GM21825 (cell line): ENCODE measurements at regions not wholly inside any gene's neighbourhood (a gene's known extent, or its start where the extent isn't known, plus 50 kb on each side); places are given as distances from the start of the nearest gene placed in this dataset.

Source experiments
- ATAC-seq: cut with Tn5 transposase; IDR thresholded peaks from one replicate; pipeline ENCODE4 v1.9.1; 2021; ENCODE audit warnings: mild to moderate bottlenecking, moderate library complexity; ENCODE audit not compliant: unreplicated experiment

DNA sequence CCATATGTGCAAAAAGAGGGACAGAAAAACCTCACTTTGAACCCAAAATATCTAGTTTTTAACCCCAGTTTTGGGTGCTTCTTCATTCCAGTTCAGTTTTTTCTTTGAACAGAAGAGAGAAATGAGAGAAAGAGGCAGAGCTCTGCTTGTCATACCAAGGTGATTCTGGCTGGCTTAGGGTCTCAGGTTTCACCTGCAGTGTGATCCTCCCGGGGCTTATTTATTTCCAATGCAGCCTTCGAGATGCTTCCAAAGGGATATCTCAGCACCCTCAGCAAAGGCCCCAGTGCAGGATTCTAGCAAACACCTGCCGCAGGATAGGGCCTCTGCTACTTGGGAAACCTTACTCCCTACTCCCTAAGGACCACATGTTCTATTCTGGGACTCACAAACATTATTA lies 131.3 kb downstream of the WDR11 start:
- ATAC-seq: no peak

DNA sequence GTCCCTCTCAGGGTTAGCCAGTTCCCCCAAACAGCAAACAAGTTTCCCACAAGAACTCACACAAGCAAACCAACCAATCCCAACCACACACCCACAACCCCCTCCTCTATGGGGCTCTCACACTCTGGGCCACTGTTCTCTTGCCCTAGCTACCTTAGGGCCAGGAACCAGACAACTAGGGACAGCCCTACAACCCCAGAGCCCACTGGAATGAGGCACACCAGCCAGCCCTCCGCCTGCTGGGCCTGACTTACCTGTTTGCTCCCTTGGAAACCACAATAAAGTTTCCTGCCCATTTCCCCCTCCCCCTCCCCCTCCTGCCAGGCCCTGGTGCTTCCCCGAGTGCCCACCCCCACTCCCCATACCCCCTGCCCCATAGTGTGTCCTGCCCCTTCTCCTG lies 132.6 kb downstream of the WDR11 start:
- no peak for ATAC-seq

DNA sequence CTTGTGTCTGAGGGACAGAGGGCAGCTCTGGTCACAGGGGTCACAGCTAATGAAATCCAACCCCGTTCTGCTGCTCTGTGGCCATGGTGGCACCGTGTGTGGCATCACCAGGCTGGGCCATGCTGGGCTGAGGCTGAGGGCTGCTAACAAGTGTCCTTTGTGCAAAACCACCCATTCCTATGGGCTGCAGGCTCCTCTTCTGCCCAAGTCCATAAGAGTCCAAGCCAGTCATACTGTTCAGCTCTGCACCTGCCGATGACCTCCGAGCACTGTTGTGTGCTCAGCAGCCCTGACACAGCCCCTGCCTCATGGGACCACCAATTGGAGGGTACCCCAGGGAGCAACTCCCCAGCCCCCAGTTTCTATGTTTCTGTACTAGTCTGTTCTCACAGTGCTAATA lies 133.1 kb downstream of the WDR11 start:
- no peak for ATAC-seq

DNA sequence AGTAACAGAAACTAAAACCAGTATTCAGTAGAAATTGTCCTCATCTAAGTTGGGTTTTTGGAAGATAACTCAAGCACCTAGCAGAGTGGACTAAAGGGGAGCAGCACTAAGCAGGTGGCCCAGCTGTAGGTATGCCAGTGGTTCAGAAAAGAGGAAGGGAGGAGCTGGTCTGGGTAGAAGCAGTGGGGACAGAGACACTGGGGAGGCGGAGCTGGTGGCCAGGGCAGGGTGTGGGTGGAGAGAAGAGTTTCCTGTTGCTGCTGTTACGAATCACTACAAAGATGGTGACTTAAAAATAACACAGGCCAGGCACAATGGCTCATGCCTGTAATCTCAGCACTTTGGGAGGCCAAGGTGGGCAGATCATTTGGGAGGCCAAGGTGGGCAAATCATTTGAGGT lies 136.2 kb downstream of the WDR11 start:
- ATAC-seq: no peak

DNA sequence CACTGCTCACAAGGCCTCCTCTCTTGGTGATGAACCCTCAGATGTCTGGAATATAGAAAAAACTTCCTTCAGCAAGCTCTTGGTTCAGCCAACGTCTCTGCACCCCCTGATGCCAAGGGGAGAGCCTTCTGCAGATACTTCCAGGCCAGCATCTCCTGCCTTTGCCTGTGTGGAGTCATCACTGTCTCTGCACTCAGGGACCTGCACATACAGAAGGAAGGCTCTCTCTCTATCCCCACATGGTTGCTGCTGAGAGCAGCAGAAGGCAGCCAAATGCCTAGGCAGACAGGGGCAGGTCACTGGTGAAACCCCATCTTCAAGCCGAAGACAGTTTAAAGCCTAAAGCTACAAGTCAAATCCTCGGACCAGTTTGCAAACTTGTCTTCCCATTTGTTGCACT lies 137.6 kb downstream of the WDR11 start:
- no peak for ATAC-seq

DNA sequence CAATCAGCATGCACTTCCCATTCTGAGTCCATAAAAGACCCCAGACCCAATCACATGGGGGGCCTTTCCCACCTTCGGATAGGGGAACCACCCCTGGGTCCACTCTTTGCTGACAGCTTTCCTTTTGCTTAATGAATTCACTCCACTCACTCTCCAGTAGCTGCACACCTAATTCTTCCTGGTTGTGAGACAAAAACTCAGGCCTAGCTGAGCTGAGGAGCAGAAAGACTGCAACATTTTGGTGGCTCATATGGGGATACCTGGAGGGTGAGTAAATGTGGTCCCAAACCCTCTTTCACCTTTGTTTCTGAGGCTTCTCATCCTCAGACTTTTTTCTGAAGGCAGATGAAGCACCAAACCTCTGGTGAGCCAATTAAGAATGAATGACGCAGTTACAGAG lies 138.1 kb downstream of the WDR11 start:
- no peak for ATAC-seq

DNA sequence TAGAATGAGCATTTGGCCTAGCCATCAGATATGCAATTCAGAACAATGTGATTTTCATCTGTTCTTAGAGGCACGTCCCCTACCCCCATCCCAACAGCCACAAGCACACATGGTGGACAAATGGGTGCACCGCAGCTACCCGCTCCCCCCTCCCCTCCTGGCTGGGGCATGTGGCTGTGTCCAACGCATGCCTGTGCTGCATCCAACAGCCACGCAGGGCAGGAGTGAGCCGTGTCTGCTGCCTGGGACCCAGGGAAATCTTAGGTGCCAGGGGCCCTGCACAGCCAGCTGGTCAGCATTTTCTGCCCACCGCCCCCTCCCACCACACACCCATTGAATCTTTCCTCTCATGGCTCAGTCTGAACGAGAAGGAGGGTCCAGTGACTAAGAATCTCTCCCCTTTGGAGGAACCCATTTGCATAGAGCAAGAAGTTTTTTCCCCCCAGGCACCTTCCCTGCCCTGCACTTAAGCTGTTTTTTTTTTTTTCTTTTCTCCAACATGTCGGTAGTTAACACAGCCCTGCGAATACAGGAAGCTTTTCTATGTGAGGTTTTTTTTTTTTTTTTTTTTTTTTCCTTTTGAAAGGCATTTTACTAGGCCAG lies 138.9 kb downstream of the WDR11 start:
- no peak for ATAC-seq

DNA sequence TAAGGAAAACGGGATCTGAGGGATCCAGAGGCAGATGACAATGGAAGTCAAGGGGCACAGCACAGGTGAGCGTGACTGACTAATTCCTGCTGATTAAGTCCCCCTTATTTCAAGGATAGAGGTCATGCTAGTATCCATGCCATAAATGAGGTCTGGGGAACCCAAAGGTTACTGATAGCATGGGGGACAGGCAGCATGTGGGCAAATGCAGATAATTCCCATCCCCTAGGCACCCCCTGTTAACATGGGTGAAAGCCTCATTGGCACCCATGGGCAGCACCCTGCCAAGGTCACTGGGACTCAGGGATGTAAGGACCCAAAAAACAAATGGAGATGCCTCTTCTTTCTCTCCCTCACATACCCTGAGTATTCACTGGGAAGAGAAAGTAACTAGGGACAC lies 139.7 kb downstream of the WDR11 start:
- no peak for ATAC-seq

DNA sequence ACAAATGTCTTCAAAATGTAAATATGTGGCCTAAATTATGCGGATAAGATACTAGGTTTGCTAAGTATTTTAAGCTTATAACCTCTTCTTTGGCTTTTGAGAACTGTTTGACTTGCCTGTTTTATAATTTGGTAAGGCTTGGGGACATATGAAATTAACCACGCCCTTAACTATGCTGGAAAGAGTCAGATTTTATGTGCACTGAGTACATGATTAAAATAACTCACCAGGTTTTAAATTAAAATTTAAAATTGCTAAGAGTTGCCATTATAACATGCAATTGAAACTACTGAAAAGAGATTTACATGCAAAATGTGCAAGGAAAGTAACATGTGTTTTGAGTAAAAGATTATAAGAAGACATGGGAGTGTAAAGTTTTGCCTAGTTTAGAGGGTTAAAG lies 141.9 kb downstream of the WDR11 start:
- ATAC-seq: no peak

DNA sequence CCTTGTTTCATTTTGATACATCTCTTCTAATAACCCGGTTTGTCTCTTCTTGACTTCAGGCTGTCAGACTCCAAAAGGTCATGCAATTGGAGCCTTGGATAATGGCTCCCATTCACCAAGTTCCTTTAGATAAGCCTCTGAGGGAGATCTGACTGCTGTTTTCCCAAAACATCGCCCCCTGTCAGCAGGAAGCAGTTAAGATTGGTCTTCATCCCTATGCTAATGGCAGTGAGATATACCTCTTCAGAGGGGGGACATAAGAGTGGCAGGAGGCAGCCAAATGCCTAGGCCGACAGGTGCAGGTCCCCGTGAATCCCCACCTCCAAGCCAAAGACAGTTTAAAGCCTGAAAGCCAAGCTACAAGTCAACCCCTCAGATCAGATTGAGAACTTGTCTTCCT lies 144.6 kb downstream of the WDR11 start:
- ATAC-seq: no peak

DNA sequence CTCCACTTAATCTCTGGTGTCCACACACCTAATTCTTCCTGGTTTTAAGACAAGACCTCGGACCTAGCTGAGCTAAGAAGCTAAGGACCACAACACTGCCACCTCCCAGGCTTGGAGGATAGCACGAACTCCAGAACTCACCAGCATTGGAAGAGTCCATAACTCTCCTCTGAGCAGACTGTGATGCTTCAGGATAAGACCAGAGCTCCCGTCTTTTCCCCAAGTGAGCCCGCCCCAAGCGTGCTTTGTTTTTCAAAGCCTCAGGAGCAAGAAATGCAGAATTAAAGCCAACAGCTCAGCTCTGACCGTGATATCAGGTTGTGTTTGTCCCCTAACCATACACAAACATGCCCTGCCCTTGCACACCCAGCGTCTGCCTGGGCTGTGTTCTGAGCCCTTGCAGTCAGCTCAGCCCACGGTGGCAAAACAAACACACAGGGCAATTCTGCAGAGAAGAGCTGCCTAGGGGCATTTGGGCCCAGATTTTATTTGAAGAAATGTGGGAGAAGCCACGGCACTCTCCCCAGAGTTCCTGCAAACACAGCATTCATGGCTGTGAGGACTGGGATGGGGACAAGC lies 145.4 kb downstream of the WDR11 start:
- no peak for ATAC-seq

DNA sequence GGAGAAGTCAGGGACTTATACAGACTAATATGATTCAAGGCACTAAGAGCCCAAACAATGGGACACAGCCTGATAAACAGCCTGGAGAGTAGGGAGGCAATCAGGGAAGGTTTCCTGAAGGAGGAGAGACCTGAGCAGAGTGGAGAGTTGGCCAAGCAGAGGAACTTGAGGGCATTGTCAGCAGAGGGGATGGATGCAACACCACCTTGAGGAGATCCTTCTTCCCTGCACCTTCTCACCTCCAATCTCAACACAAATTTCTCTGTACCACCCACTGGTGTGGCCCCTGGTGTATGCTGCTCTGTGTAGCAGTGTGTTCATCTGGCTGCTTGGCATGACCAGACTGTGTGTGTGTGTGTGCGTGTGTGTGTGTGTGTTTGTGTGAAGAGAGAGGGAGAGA lies 146.2 kb downstream of the WDR11 start:
- ATAC-seq: no peak

DNA sequence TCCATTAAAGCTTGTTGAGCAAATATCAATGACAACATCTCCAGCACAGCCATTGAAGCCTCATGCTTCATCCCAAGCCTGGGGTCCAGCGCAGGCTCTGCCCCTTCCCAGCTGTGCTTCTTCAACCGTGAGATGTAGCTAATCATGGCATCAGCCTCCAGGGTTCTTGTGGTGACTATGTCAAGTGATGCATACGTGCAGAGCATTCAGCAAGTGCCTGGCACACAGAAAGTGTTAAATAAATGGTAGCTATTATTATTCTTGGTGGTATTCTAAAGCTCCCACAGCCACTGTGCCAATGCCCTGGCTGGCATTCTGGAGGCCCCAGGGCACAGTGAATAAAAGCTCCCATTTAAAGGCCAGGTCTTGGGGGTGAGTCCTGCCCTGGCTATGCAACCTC lies 146.6 kb downstream of the WDR11 start:
- no peak for ATAC-seq

DNA sequence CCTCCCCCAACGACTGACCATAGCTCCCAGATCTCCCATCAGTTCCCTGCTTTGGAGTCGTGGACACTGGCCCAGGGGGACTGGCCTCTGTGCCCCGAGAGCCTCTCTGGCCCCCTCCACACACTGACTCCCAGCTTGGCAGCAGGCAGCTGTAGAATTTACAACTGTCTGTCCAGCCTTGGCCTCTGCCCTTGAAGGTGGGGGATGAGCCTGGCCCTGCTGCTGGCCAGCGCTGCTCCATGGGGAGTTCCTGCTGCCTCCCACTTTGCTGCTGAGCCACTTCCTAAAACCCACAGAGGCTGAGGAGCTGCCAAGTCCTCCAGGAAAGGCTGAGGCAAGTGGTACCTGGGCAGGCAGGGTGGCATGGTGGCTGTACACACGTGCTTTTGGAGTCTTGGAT lies 147.1 kb downstream of the WDR11 start:
- ATAC-seq: no peak

DNA sequence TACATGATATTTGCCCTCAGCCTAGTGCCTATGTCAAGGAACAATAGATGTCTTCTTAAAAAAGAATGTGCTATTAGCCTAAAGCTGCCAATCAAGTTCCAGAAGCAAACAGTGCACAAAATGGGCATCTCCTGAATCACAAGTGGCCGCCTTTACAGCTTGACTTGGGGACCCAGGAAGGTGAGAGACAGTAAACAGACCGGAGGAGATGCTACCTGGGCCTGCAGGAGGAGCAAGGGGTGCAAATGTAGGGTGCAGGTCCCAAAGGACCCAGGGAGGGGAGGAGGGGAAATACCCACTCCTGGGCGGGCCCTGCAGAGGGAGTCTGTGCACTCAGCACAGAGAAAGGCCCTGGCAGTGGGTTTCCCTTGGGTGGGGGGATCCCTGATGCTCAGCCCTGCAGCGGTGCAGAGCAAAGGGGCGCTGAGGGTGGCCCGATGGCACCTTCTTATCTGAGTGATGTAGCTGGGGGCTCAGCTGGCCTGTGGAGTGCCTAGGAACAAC lies 147.7 kb downstream of the WDR11 start:
- no peak for ATAC-seq

DNA sequence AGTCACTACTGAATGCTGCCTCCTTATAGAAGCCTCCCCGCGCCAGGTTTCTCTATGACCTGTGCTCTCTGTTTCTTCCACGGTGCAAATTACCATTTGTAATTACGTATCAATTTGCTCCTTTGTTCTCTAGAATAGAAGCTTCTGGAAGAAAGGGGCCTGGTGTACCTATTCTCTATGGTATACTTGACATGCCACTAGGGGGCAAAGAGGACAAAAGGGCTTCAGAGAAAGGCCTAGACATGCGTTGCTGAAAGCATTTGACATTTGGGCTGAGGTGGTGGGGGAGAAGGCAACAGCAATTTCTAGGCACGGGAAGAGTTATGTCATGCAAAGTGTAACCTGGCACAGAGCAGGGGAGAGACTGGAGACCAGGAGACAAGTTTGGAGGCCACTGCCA lies 148.7 kb downstream of the WDR11 start:
- ATAC-seq: no peak

DNA sequence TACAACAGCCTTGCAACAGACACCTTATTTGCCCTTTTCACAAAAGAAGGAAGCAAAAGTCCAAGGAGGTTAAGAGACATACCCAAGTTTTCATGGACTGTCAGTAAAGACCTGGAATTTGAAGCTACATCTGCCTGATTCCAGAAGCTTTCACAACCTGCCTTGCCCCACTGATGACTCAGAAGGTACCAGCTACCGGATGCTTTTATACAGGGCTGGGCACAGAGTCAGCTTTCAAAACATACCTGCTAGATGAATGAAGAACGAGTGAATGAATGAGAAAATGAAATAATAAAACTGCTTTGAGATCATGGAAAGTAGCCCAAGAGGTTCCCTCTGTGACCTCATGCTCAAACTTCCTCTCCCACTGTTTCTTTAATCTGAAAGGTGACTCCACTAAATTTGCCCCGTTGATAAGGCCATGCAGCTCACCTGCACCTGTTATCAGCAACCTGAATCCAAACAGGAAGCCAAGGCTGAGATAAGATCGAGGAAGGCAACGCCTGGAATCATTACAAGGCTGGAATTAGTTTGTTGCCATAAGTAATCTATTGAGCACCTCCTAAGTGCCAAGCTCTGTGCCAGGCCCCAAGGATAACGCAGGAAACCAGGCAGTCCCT lies 151.5 kb downstream of the WDR11 start:
- ATAC-seq: no peak

DNA sequence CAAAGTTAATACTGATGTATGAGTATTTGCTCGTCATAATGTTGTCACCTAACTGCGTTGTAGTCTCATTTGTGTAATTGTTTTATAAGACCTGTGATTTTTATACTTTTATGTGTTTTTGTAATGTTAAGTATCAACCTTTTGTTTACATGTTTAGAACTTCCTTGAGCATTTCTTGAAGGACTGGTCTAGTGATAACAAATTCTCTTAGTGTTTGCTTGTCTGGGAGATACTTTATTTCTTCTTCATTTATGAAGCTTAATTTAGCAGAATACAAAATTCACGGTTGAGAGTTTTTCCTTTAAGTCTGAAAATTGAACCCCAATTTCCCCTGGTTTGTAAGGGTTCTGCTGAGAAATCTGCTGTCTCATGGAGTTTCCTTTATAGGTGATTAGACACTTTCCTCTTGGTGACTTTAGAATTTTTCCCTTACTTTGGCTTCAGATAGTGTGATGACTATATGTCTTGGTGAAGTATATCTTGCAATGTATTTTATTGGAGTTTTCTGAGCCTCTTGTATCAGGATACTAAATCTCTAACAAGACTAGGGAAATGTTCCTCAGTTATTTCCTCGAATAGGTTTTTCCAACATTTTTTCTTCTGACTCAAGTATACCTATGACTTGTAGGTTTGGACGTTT lies 154.9 kb downstream of the WDR11 start:
- ATAC-seq: no peak

DNA sequence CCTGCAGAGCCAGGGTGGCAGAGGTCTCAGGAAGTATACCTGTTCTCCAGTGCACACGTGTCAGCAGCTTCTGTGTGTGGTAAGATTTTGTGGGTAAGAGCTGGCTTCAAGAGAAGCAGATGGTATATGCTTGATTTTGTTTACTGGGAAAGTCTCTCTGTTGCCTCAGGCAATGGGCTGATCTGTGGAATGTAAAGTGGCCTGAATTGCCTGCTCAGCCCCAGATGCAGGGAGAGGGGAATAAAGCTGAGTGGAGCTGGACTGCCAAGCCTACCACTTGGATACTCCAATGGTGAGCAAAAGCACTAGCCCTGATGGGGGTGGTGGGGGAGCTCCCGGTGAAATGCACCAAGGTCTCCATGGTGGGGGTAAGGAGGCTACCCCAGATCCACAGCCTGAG lies 156.1 kb downstream of the WDR11 start:
- ATAC-seq: no peak

DNA sequence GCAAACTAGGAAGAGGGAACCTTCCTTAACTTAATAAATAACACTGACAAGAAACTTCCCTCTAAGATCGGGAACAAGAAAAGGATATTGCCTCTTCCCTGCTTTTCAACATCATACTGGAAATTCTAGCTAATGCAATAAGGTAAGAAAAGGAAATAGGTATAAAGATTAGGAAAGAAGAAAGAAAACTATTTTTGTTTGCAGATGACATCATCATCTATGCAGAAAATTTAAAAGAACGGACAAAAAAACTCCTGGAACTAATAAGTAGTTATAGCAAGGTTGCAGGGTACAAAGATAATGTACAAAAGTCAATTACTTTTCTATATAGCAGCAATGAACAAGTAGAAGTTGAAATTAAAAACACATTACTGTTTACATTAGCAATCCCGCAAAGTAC lies 164.8 kb downstream of the WDR11 start:
- ATAC-seq: no peak

DNA sequence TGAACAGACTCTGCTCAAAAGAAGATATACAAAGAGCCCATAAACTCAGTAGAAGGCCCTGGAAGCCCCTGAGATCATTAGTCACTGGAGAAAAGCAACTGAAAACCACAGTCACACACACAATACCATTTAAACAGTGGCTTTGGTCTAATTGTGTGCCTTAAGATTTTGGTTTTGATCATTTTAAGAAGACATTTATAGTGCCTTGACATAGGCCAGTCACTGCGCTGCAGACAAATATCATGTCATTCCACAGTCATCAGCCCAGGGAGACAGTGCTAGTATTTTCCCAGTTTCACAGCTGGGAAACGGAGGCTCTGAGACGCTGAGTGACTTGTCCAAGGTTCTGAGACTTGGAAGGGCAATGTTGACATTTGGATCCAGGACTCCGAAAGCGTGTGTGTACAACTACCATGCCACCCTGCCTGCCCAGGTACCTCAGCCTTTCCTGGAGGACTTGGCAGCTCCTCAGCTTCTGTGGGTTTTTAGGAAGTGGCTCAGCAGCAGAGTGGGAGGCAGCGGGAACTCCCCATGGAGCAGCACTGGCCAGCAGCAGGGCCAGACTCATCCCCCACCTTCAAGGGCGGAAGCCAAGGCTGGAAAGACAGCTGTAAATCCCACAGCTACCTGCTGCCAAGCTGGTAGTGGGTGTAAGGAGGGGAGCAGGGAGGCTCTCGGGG lies 173.9 kb downstream of the WDR11 start:
- no peak for ATAC-seq

DNA sequence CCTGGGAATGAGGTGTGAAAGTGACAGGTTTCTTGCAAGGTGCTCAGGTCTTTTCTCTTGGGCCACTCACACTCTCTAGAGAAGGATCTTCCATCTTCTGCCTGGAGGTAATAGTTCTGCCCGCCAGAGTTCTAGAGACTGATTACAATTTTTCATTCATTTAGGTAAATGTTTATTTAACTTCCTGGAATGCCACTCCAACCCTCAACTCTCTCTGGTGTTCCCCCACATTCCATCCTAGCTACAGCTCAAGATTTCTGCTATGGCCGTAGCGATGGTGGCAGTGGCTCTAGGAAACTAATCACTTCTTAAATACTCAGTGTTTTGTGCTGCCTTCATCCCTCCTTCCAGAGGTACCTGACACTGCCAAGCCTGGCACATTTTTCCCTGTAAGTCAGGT lies 174.6 kb downstream of the WDR11 start:
- no peak for ATAC-seq
